H9 (cell line): ENCODE measurements at regions not wholly inside any gene's neighbourhood (a gene's known extent, or its start where the extent isn't known, plus 50 kb on each side); places are given as distances from the start of the nearest gene placed in this dataset.

ENCODE experiments used
- DNase-seq: peaks from one replicate; pipeline ENCODE4 v3.0.0-alpha.2; 2017
- H2AFZ ChIP-seq: one replicate; pipeline ENCODE4 v1.6.1; 2013; ENCODE audit warnings: mild to moderate bottlenecking, low read length, control low read depth, moderate library complexity
- H2AK5ac ChIP-seq: 2 replicates; pipeline ENCODE4 v1.6.1; 2013; ENCODE audit warnings: low read length, control low read depth, mixed read lengths; ENCODE audit not compliant: insufficient read length
- H2BK120ac ChIP-seq: one replicate; pipeline ENCODE4 v1.6.1; 2013; ENCODE audit warnings: low read depth, mild to moderate bottlenecking, low read length, control low read depth, inconsistent platforms; ENCODE audit not compliant: poor library complexity, severe bottlenecking
- H2BK12ac ChIP-seq: 2 replicates; pipeline ENCODE4 v1.6.1; 2013; ENCODE audit warnings: low read length, control low read depth, mixed read lengths, low read depth; ENCODE audit not compliant: insufficient read length
- H2BK15ac ChIP-seq: 2 replicates; pipeline ENCODE4 v1.6.1; 2013; ENCODE audit warnings: low read depth, low read length, control low read depth
- H2BK20ac ChIP-seq: one replicate; pipeline ENCODE4 v1.6.1; 2013; ENCODE audit warnings: low read depth, mild to moderate bottlenecking, low read length, control low read depth, inconsistent platforms; ENCODE audit not compliant: poor library complexity, severe bottlenecking
- H2BK5ac ChIP-seq: 2 replicates; pipeline ENCODE4 v1.6.1; 2013; ENCODE audit warnings: low read length, control low read depth, mixed read lengths; ENCODE audit not compliant: insufficient read length
- H3K14ac ChIP-seq: 2 replicates; pipeline ENCODE4 v1.6.1; 2013; ENCODE audit warnings: low read length, control low read depth; ENCODE audit not compliant: insufficient read depth
- H3K18ac ChIP-seq: 2 replicates; pipeline ENCODE4 v1.6.1; 2013; ENCODE audit warnings: low read depth, mild to moderate bottlenecking, mixed read lengths, low read length, control low read depth; ENCODE audit not compliant: insufficient read length
- H3K23ac ChIP-seq: 2 replicates; pipeline ENCODE4 v1.6.1; 2013; ENCODE audit warnings: low read length, control low read depth, mixed read lengths, low read depth; ENCODE audit not compliant: insufficient read length
- H3K23me2 ChIP-seq: 2 replicates; pipeline ENCODE4 v1.6.1; 2013; ENCODE audit warnings: low read depth, mild to moderate bottlenecking, mixed read lengths, low read length, control low read depth; ENCODE audit not compliant: insufficient read length, poor library complexity, severe bottlenecking
- H3K27ac ChIP-seq: 2 replicates; pipeline ENCODE4 v1.5.1; 2013; ENCODE audit warnings: low read length, control low read depth, mixed read lengths, low read depth; ENCODE audit not compliant: insufficient read length
- H3K27me3 ChIP-seq: 2 replicates; pipeline ENCODE4 v1.6.1; 2013; ENCODE audit warnings: low read length, control low read depth, inconsistent platforms; ENCODE audit not compliant: insufficient read depth
- H3K4ac ChIP-seq: 2 replicates; pipeline ENCODE4 v1.6.1; 2013; ENCODE audit warnings: low read depth, mild to moderate bottlenecking, control low read depth, inconsistent platforms, low read length, moderate library complexity
- H3K4me1 ChIP-seq: 2 replicates; pipeline ENCODE4 v1.6.1; 2013; ENCODE audit warnings: low read length, control low read depth, inconsistent platforms; ENCODE audit not compliant: insufficient read depth
- H3K4me2 ChIP-seq: 2 replicates; pipeline ENCODE4 v1.6.1; 2013; ENCODE audit warnings: low read length, control low read depth, mixed read lengths; ENCODE audit not compliant: insufficient read length, insufficient read depth
- H3K56ac ChIP-seq: 2 replicates; pipeline ENCODE4 v1.6.1; 2013; ENCODE audit warnings: low read depth, mild to moderate bottlenecking, mixed read lengths, low read length, control low read depth; ENCODE audit not compliant: insufficient read length
- H3K79me1 ChIP-seq: 2 replicates; pipeline ENCODE4 v1.6.1; 2013; ENCODE audit warnings: low read depth, mild to moderate bottlenecking, moderate library complexity, low read length, control low read depth, inconsistent platforms; ENCODE audit not compliant: insufficient read depth, poor library complexity, severe bottlenecking
- H3K79me2 ChIP-seq: 2 replicates; pipeline ENCODE4 v1.6.1; 2013; ENCODE audit warnings: low read length, control low read depth, inconsistent platforms; ENCODE audit not compliant: insufficient read depth
- H3K9ac ChIP-seq: 2 replicates; pipeline ENCODE4 v1.6.1; 2013; ENCODE audit warnings: low read length, control low read depth, mixed read lengths; ENCODE audit not compliant: insufficient read length; ENCODE audit errors: extremely low read depth
- H3K9me3 ChIP-seq: one replicate; pipeline ENCODE4 v1.6.1; 2013; ENCODE audit warnings: low read depth, low read length, inconsistent platforms; ENCODE audit not compliant: control insufficient read depth
- H3T11ph ChIP-seq: one replicate; pipeline ENCODE4 v1.6.1; 2013; ENCODE audit warnings: mild to moderate bottlenecking, low read length, control low read depth, inconsistent platforms
- H4K20me1 ChIP-seq: one replicate; pipeline ENCODE4 v1.6.1; 2013; ENCODE audit not compliant: control insufficient read depth, insufficient read length, insufficient read depth
- H4K5ac ChIP-seq: 2 replicates; pipeline ENCODE4 v1.6.1; 2013; ENCODE audit warnings: low read depth, mild to moderate bottlenecking, mixed read lengths, low read length, control low read depth; ENCODE audit not compliant: insufficient read length
- H4K8ac ChIP-seq: replicated peaks from 2 replicates; pipeline ENCODE4 v1.6.1; 2013; ENCODE audit warnings: low read length, control low read depth, mixed read lengths, low read depth; ENCODE audit not compliant: insufficient read length
- H4K91ac ChIP-seq: 2 replicates; pipeline ENCODE4 v1.6.1; 2013; ENCODE audit warnings: low read depth, mild to moderate bottlenecking, moderate library complexity, mixed read lengths, low read length, control low read depth; ENCODE audit not compliant: insufficient read length
- H3K27ac Mint-ChIP-seq, 3 experiments: 2 replicates in 2 of 3; 3 replicates in 1 of 3; pipeline ENCODE4 v1.8.0; 2020 to 2021; ENCODE audit warnings: mixed read lengths in 3 of 3, mild to moderate bottlenecking in 1 of 3, moderate library complexity in 1 of 3
- H3K27me3 Mint-ChIP-seq: 2 replicates; pipeline ENCODE4 v1.8.0; 2021; ENCODE audit warnings: low read depth, mild to moderate bottlenecking, moderate library complexity, mixed read lengths
- H3K36me3 Mint-ChIP-seq, 3 experiments: 2 replicates in 2 of 3; 3 replicates in 1 of 3; pipeline ENCODE4 v1.8.0; 2020 to 2021; ENCODE audit warnings: low read depth in 3 of 3, mixed read lengths in 3 of 3; ENCODE audit not compliant: insufficient read depth in 1 of 3
- H3K4me1 Mint-ChIP-seq, 2 experiments: 2 replicates each; pipeline ENCODE4 v1.8.0; 2020; ENCODE audit warnings: mixed read lengths in 2 of 2
- H3K4me3 Mint-ChIP-seq, 2 experiments: 2 replicates in 1 of 2; 3 replicates in 1 of 2; pipeline ENCODE4 v1.8.0; 2020 to 2021; ENCODE audit warnings: mild to moderate bottlenecking in 2 of 2, mixed read lengths in 2 of 2, moderate library complexity in 1 of 2
- H3K9me3 Mint-ChIP-seq, 2 experiments: 2 replicates in 1 of 2; 3 replicates in 1 of 2; pipeline ENCODE4 v1.8.0; 2020; ENCODE audit warnings: mild to moderate bottlenecking in 2 of 2, mixed read lengths in 2 of 2, moderate library complexity in 1 of 2
- WGBS: extraction: QIAGEN DNeasy Blood & Tissue Kit; methylation state at CpG from one replicate; pipeline ENCODE4 v1.1.7; 2013; ENCODE audit warnings: missing lambda C conversion rate, low lambda C conversion rate, mixed read lengths; ENCODE audit not compliant: insufficient read length; ENCODE audit errors: extremely low coverage; 5-methylcytosine and 5-hydroxymethylcytosine counted together
- TF ChIP-seq, protein P1 (sequence below): fragments of 200-600 bp; sonication (generic); conservative IDR thresholded peaks from 3 replicates; pipeline ENCODE4 v1.8.0; 2021; ENCODE audit warnings: antibody characterized with exemption, mild to moderate bottlenecking

- Histone ChIP-seq H2AFZ (no peak overlapping the region), H3K4me1 (no peaks in the 10 kb centered on the region), H3K9ac (no peak overlapping the region), H3K4me2 (no peak overlapping the region), H2BK20ac (no peak overlapping the region), H4K91ac (no peak overlapping the region), H4K5ac (no peak overlapping the region), H3K9me3 (no peaks in the 10 kb centered on the region), H3K79me1 (no peaks in the 10 kb centered on the region), H4K8ac (no peak overlapping the region), H3K4ac (no peak overlapping the region), H3K27me3 (no peaks in the 10 kb centered on the region), H3K18ac (no peak overlapping the region), H3K27ac (no peak overlapping the region), H3K79me2 (no peaks in the 10 kb centered on the region), H2BK12ac (no peak overlapping the region), H2BK15ac (no peak overlapping the region), H3K14ac (no peak overlapping the region), H3K56ac (no peak overlapping the region), H2AK5ac (no peak overlapping the region), H3K23me2 (no peaks in the 10 kb centered on the region), H4K20me1 (no peaks in the 10 kb centered on the region), H3K23ac (no peak overlapping the region), H2BK5ac (no peak overlapping the region), H3T11ph (no peak overlapping the region), H2BK120ac (no peak overlapping the region)
- Mint-ChIP-seq H3K27ac (no peak overlapping the region), H3K4me1 (no peaks in the 10 kb centered on the region), H3K27me3 (no peaks in the 10 kb centered on the region), H3K9me3 (no peaks in the 10 kb centered on the region), H3K4me3 (no peak overlapping the region), H3K36me3 (no peaks in the 10 kb centered on the region)
- TF ChIP-seq, protein P1, sequence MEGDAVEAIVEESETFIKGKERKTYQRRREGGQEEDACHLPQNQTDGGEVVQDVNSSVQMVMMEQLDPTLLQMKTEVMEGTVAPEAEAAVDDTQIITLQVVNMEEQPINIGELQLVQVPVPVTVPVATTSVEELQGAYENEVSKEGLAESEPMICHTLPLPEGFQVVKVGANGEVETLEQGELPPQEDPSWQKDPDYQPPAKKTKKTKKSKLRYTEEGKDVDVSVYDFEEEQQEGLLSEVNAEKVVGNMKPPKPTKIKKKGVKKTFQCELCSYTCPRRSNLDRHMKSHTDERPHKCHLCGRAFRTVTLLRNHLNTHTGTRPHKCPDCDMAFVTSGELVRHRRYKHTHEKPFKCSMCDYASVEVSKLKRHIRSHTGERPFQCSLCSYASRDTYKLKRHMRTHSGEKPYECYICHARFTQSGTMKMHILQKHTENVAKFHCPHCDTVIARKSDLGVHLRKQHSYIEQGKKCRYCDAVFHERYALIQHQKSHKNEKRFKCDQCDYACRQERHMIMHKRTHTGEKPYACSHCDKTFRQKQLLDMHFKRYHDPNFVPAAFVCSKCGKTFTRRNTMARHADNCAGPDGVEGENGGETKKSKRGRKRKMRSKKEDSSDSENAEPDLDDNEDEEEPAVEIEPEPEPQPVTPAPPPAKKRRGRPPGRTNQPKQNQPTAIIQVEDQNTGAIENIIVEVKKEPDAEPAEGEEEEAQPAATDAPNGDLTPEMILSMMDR, result no peak
- DNase-seq, result no peak
- WGBS, result no CpG with 5 or more reads among the region's 1 CpG
Measured at GRCh38 chr6:68342286-68342685, 292.8 kb upstream of the ADGRB3 start.
